ENCODE measurements at regions not wholly inside any gene's neighbourhood (a gene's known extent, or its start where the extent isn't known, plus 50 kb on each side); places are given as distances from the start of the nearest gene placed in this dataset.

- TF ChIP-seq POLR2AphosphoS5 (IDR thresholded peaks at IDR 0.05; ENCODE audit: low read depth, low read length) (no peak), TAF1 (IDR thresholded peaks at IDR 0.05; ENCODE audit: borderline replicate concordance, low read depth, low read length) (no peak), POLR2A (IDR thresholded peaks at IDR 0.05; ENCODE audit: low read depth, low read length) (no peak)
Measured at GRCh38 chrX:39313146-39313545, 511.9 kb downstream of the MID1IP1 start.

Measured in GM12892 (cell line).